ENCODE measurements at regions not wholly inside any gene's neighbourhood (a gene's known extent, or its start where the extent isn't known, plus 50 kb on each side); places are given as distances from the start of the nearest gene placed in this dataset.

- TF ChIP-seq POLR2AphosphoS5 (IDR thresholded peaks at IDR 0.05; ENCODE audit: low read depth, low read length) (no peak), SIN3A (IDR thresholded peaks at IDR 0.05; ENCODE audit: borderline replicate concordance, insufficient read depth, low read length) (no peak), REST (IDR thresholded peaks at IDR 0.05; ENCODE audit: insufficient read depth in 1 of 2, low read depth in 2 of 2, low read length in 2 of 2) (no peak)
These were observed 158.3 kb upstream of the HDAC9 start for GRCh38 chr7:18337048-18337809.

Data from PFSK-1 (cell line).